ENCODE measurements at regions not wholly inside any gene's neighbourhood (a gene's known extent, or its start where the extent isn't known, plus 50 kb on each side); places are given as distances from the start of the nearest gene placed in this dataset.

- no peak for TF ChIP-seq POLR2AphosphoS5 (IDR thresholded peaks at IDR 0.05; ENCODE audit: low read depth, low read length)
- TF ChIP-seq POLR2A (IDR thresholded peaks at IDR 0.05; ENCODE audit: low read depth, low read length) = no peak
- no peak for TF ChIP-seq TAF1 (IDR thresholded peaks at IDR 0.05; ENCODE audit: borderline replicate concordance, low read depth, low read length)
These were observed 171.5 kb downstream of the LY86 start for GRCh38 chr6:6760002-6760401.

All from GM12892 (cell line).